GM19351 (cell line): ENCODE measurements at regions not wholly inside any gene's neighbourhood (a gene's known extent, or its start where the extent isn't known, plus 50 kb on each side); places are given as distances from the start of the nearest gene placed in this dataset.

ENCODE experiments used
- ATAC-seq: cut with Tn5 transposase; IDR thresholded peaks from one replicate; pipeline ENCODE4 v1.9.1; 2021; ENCODE audit warnings: mild to moderate bottlenecking, moderate library complexity; ENCODE audit not compliant: unreplicated experiment

DNA sequence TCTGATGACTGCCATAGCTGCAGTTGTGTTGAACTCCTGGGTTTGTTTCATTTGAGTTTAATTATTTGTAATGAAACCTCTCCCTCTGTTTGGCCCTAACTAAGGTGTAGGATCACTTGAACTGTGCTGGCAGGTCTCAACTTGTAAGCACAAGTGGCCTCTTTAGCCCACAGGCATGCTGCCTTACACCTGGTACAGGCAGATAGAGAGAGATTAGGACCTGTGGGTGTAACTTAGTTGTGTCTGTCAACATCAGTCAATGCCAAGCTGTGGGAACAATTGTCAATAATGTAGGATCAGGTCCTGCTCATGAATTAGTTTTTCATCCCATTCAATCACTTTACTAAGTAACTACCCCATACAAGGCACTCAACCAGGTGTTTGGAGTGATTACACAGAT, 263.0 kb upstream of the G2E3 start:
- no peak for ATAC-seq

DNA sequence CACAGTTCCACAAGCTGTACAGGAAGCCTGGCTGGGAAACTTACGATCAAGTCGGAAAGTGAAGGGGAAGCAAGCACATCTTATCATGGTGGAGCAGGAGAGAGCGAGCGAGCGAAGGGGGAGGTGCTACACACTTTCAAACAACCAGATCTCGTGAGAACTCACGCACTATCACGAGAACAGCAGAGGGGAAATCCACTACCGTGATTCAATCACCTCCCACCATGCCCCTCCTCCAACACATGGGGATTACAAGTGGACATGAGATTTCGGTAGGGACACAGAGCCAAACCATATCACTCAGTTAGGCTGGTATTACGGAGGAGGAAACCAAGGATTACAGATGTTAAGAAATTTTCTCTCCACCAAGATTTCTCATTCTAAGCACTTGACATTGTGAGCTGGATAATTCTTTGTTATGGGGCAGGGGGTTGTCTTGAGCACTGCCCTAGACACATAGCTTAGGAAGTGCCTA, 262.0 kb upstream of the G2E3 start:
- ATAC-seq, result no peak

DNA sequence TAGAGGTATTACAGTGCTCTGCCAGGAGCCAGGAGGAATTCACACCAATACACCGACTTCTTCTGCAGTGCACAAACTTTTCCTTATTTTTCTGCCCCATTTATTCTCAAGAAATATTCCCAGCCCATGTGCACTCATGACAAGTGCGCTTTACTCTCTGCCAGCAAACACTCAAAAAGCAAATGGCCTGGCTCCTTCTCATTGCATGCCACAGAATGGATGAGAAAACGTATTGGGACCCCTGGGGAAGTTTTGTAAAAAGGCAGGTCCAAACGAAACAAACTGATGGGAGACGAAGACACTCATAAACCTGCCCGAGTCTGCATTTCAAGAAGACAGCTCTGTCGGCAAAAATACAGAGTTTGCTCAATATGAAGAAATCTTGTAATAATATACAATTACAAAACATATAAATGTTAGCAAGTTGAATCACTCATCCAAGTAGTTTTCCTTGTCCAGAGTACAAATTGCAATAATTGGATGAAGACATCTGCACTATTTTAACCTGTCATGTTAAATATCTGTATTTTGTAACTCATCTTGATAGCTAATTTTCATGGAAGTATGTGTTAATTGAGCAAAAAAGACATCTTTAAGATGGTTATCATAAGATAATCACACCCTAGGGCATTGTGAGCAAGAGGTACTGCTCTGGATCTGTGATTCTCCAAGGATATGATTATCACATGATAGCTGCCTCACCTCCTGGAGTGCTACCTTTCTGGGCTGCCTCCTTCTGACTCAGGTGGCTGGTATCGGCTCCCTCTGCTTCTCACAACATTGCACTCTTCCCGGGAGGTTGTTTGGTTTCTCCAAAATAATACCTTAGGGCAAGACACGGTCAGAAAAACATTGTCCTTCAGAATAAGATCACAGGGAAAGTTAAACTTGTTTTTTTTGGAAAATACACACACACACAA, 260.8 kb upstream of the G2E3 start:
- ATAC-seq, result no peak

DNA sequence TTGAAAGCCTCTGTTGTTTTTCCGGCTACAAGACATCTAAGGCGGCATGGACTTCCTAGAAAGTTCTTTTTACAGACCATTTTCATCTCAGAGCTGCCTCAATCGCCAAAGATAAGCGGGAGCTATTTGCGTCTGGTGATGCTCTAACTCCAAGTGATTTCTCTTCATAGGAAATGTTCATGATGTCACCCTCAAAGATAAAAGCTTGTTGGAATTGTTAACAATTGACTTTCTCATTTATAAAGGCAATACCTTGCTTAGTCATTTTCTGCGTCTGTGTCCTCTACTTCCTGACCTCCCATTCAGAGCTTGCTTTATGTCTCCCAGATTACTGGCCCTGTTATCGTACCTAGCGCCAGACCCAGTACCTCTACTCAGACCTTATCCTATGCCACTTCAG, 259.0 kb upstream of the G2E3 start:
- no peak for ATAC-seq

GRCh38 chr14:30303350-30303749, 255.6 kb upstream of the G2E3 start:
- ATAC-seq, result no peak

DNA sequence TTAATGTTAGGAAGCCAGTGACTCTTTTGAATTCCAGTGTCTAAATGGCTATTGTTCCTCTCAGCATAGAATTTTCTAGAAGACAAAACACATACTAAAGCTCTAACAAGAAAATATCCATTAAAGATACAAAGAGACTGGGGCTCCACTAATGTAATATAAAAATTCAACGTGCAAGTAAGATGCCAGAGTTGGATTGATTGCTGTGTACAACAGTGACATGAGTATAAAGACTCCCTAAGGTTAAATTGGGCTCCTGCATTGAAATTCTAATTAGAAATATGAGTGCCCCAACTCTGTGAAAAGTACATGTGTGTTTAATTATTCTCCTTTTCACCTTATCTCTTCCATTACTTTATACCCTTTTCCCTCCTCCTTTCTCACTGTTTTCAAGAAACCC, 253.6 kb upstream of the G2E3 start:
- no peak for ATAC-seq

- ATAC-seq, result no peak
These were observed 249.6 kb upstream of the G2E3 start for GRCh38 chr14:30309405-30309804.

DNA sequence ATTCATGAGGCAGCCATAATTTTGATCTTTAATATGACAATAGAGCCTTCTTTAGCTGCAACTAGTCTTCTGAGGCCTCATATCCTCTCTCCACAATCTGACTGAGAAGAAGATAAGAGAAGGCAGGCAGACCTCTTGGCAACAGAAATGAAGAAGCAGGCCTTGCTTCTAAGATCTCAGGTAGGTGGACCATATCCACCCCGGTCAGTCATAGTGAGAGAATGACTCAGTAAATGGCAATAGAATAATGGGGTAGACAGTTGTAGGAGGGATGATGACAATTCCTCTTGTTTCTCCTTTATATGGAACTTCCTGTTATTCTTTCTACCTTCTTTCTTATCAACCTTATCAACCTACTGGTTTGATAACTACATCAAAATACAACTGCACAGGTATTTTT, 246.7 kb upstream of the G2E3 start:
- peak; percentile 85 for ATAC-seq

- ATAC-seq, result no peak
These were observed 241.2 kb upstream of the G2E3 start for GRCh38 chr14:30317729-30318128.

DNA sequence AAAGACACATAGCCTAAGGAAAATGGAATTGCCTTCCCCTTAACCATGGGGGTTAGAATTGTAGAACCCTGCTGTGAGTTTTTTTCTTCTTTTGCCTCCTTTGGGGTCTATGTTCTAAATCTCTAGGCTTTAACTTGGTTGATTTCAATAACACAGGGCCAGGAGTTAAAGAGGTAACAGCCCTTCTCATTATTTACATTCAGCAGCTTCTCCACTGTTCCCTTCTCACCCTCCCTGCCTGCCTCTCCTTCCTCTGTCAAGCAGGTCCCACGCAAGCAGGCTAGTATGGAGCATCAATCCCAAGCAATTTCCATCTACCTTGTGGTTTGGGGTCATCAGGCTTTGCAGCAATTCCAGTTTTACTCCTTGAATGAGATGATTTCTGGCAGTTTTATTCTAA, 236.1 kb upstream of the G2E3 start:
- no peak for ATAC-seq

DNA sequence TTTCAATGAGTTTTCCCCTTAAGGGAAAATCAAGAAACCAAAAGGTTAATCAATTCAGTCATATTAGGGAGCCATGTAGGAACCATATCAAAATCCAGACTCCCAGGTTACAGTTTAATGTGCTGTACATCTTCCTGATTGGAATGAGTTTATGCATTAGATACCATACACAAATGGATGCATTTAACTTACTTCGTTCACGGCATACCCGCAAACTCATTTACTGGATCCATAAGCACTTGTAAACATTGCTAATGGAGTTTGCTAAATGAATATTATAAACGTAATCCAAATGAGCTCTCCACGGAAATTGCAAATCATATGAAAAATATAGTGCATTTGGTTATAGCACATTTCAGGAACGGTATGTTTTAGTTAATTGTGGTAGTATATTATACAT, 228.9 kb upstream of the G2E3 start:
- ATAC-seq, result no peak

DNA sequence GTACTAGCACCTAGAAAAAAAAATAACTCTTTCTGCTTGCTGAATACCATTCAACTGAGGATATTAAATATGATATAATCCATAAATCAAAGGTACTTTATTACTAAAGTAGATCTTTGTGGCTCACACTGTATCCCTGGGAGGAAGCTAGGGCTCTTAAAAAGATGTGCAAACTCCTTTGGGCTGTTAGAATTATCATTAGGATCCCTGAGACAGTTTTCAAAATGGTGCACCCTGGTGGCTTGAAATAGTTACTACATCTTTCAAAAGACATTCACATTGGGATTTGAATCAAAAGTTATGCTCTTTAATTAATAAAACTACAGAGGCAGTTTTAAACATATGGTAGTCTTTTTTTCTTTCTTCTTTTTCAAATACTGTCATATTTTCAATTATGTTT, 228.5 kb upstream of the G2E3 start:
- no peak for ATAC-seq

DNA sequence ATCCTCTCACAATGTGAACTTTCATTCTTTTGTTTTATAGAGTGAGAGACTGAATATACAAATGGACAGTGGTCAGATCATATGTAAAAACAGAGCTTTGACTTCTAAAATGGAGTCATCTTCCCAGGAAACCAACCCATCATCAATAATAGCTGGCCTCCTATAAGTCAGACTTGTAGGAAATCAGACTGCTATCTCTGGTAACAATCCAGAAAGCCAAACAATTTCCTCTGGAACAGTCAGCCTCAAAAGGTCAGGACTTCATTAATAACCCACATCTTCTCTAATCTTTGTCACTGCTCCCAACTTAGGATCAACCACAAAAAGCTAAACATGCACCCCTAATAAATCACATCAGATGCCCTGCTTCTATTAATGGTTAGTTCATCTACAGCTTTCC, 227.9 kb upstream of the G2E3 start:
- ATAC-seq, result no peak

DNA sequence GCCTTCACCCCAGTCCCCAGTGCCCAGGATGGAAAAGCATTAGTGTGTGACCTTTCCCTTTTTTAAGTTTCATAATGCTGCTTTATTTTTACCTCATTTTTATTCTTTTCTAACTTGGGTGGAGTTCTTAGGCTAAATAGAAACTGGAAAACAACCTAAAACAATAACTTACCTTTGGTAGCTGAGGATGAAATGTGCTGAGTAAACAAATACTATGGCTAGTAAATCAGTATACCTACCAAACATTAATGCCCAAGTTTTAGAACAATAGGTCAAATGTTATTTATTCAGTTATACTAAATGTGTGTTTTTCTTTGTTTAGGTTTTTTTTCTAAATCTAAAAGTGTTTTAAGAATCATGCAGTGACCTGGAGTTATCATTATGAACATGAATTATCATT, 226.6 kb upstream of the G2E3 start:
- no peak for ATAC-seq

- ATAC-seq, result no peak
These were observed 225.0 kb upstream of the G2E3 start for GRCh38 chr14:30333934-30334333.

- no peak for ATAC-seq
These were observed 221.5 kb upstream of the G2E3 start for GRCh38 chr14:30337456-30337855.

DNA sequence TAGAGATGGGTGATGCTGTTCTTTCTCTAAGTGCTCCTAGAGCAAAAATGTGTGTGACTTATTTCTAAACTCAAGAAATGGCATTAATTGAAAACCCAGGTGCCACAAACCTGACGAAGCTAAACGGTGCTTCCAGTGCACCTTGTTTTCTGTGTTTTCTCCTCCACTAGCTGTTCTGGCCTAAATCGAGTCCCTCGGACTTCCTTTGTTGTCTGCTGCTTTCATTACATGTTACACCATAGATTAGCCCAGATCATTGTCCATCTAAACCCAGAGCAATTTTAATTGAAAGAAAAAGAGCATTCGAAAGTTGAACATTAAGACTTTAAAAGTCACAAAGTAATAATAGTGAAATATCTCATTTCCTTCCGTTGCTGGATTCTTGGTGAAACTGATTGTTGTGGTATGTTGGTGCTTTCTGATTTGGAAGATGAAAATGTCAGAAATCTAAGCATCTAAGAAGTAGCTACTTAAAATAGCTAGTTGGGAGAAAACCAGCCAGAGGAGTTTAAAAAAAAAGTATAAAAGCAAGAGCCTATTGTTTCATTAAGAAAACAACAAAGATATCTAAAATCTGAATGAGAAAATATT, 219.6 kb upstream of the G2E3 start:
- ATAC-seq, result no peak

DNA sequence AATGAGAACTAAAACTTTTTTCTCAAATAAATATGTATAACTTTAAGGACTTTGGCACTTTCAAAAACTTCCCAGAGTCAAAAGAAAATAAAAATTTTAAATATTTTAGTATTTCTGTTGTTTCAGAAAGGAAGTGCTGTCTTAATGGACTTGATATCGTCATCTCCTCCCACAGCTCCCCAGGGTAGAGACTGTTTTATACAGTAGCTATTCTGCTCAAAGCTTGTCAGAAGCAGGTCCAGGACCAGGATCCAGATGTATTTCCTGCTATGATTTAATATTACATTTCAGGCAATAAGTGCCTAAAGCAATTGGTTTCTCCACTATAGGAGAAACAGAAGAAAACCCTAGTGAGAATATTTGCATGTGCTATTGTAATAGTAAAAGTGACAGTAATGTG, 218.5 kb upstream of the G2E3 start:
- no peak for ATAC-seq

DNA sequence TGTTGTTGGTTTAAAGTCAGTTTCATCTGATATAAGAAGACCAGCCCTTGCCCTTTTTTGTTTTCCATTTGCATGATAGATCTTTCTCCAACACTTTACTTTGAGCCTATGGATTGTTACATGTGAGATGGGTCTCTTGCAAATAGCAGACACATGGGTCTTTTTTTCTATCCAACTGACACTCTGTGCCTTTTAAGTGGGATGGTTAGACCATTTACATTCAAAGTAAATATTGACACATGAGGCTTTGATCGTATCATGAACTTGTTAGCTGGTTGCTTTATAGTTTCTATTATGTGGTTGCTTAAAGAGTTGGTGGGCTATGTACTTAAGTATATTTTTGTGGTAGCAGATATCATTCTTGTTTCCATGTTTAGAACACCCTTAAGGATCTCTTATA, 213.4 kb upstream of the G2E3 start:
- ATAC-seq, result no peak

- ATAC-seq, result no peak
These were observed 210.5 kb upstream of the G2E3 start for GRCh38 chr14:30348445-30348844.

DNA sequence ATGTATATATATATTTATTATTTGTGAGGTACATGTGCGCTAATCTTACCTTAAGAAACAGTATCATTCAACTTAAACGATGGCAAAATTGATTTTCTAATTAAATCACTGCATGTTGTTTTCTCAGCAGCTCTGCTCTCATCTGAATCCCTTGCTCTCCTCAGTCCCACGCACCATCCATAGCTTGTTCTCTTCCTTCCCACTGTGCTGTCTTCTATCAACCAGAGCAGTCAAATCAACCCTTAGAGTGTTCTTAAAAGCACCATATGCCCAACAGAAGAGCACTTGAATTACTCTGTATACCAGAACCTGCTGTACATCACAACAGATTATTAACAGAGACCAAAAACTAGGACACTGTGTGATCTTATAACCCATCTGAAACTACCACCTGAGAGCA, 209.4 kb upstream of the G2E3 start:
- ATAC-seq, result no peak

GRCh38 chr14:30354439-30354838, 204.5 kb upstream of the G2E3 start:
- no peak for ATAC-seq
